HepG2 (cell line): ENCODE measurements at regions not wholly inside any gene's neighbourhood (a gene's known extent, or its start where the extent isn't known, plus 50 kb on each side); places are given as distances from the start of the nearest gene placed in this dataset.
"Not testable (repeated sequence)": the region's sequence is repeated elsewhere in the genome, so short reads cannot be mapped to it uniquely, and the experiment has no call there.

Experiments used
- DMAP1 ChIP-seq: IDR thresholded peaks from 2 replicates; pipeline ENCODE4 v1.6.1; 2016
- EZH2 ChIP-seq: conservative IDR thresholded peaks from 2 replicates; pipeline ENCODE4 v1.6.1; 2012; ENCODE audit warnings: mild to moderate bottlenecking, low read depth, low read length, moderate library complexity
- KMT2A ChIP-seq: sonication (generic); formaldehyde crosslinking; IDR thresholded peaks from 2 replicates; pipeline ENCODE4 v1.4.0; 2020; ENCODE audit warnings: missing genetic modification reagents
- MEIS2 ChIP-seq: sonication (generic); formaldehyde crosslinking; IDR thresholded peaks from 2 replicates; pipeline ENCODE4 v1.9.0; 2021; ENCODE audit warnings: mild to moderate bottlenecking, missing genetic modification reagents
- NR2C2 ChIP-seq: sonication (generic); formaldehyde crosslinking; IDR thresholded peaks from 2 replicates; pipeline ENCODE4 v1.4.0; 2020; ENCODE audit warnings: missing genetic modification reagents, mild to moderate bottlenecking, moderate library complexity, borderline replicate concordance
- POLR2AphosphoS5 ChIP-seq: IDR thresholded peaks from 2 replicates; pipeline ENCODE4 v1.6.1; 2012; ENCODE audit warnings: low read depth, low read length
- SOX6 ChIP-seq, 2 experiments: fragments of 450-650 bp in 1 of 2; sonication (generic) in 1 of 2; formaldehyde crosslinking in 1 of 2; IDR thresholded peaks; 2 replicates each; pipeline versions ENCODE4 v1.4.0 to v1.6.1; 2017 to 2020; ENCODE audit warnings: antibody characterized with exemption in 1 of 2, mild to moderate bottlenecking in 1 of 2, missing genetic modification reagents in 1 of 2
- ZNF570 ChIP-seq: sonication (generic); formaldehyde crosslinking; IDR thresholded peaks from 2 replicates; pipeline ENCODE4 v1.4.0; 2020; ENCODE audit warnings: mild to moderate bottlenecking, missing genetic modification reagents, borderline replicate concordance
- ZNF841 ChIP-seq: sonication (generic); formaldehyde crosslinking; IDR thresholded peaks from 2 replicates; pipeline ENCODE4 v1.8.1; 2023; ENCODE audit warnings: missing genetic modification reagents, borderline replicate concordance
- ZZZ3 ChIP-seq: sonication (generic); formaldehyde crosslinking; IDR thresholded peaks from 2 replicates; pipeline ENCODE4 v1.4.0; 2020; ENCODE audit warnings: missing genetic modification reagents, mild to moderate bottlenecking, borderline replicate concordance
- TF ChIP-seq, protein P1 (sequence below): sonication (generic); formaldehyde crosslinking; IDR thresholded peaks from 2 replicates; pipeline ENCODE4 v1.8.0; 2022; ENCODE audit warnings: mild to moderate bottlenecking, missing genetic modification reagents, moderate library complexity
- TF ChIP-seq, protein P2 (sequence below): sonication (generic); formaldehyde crosslinking; IDR thresholded peaks from 2 replicates; pipeline ENCODE4 v1.5.0; 2020; ENCODE audit warnings: mild to moderate bottlenecking, missing genetic modification reagents, moderate library complexity
- TF ChIP-seq, protein P3 (sequence below): sonication (generic); formaldehyde crosslinking; IDR thresholded peaks from 2 replicates; pipeline ENCODE4 v1.4.0; 2020; ENCODE audit warnings: missing genetic modification reagents

DNA sequence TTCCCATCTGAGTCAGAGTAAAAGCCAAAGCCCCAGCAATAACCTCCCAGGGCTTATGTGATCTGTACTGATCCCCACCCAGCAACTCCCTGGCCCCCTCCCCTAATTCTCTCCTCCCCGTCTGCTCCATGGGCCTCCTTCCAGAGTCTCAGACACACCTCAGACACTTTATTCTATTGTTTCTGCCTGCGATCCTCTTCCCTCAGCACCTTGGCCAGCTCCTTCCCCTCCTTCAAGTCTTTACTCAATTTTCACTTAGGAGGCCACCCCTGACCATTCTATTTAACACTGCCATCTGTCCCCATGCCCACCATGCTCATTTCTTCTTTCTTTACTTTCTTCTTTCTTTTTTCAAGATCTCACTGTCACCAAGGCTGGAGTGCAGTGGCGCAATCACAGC lies 81.0 kb upstream of the COBL start:
- TF ChIP-seq SOX6 (IDR thresholded peaks at IDR 0.05); SOX6 (CRISPR knock-in tag; IDR thresholded peaks at IDR 0.05); KMT2A (CRISPR knock-in tag); ZNF841 (CRISPR knock-in tag); EZH2; ZNF570; POLR2AphosphoS5; MEIS2 (CRISPR knock-in tag); ZZZ3 (CRISPR knock-in tag); DMAP1 (CRISPR knock-in tag); NR2C2 (CRISPR knock-in tag): not testable (repeated sequence)
- TF ChIP-seq, protein P1, sequence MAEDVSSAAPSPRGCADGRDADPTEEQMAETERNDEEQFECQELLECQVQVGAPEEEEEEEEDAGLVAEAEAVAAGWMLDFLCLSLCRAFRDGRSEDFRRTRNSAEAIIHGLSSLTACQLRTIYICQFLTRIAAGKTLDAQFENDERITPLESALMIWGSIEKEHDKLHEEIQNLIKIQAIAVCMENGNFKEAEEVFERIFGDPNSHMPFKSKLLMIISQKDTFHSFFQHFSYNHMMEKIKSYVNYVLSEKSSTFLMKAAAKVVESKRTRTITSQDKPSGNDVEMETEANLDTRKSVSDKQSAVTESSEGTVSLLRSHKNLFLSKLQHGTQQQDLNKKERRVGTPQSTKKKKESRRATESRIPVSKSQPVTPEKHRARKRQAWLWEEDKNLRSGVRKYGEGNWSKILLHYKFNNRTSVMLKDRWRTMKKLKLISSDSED (CRISPR knock-in tag) = not testable (repeated sequence)
- TF ChIP-seq, protein P2, sequence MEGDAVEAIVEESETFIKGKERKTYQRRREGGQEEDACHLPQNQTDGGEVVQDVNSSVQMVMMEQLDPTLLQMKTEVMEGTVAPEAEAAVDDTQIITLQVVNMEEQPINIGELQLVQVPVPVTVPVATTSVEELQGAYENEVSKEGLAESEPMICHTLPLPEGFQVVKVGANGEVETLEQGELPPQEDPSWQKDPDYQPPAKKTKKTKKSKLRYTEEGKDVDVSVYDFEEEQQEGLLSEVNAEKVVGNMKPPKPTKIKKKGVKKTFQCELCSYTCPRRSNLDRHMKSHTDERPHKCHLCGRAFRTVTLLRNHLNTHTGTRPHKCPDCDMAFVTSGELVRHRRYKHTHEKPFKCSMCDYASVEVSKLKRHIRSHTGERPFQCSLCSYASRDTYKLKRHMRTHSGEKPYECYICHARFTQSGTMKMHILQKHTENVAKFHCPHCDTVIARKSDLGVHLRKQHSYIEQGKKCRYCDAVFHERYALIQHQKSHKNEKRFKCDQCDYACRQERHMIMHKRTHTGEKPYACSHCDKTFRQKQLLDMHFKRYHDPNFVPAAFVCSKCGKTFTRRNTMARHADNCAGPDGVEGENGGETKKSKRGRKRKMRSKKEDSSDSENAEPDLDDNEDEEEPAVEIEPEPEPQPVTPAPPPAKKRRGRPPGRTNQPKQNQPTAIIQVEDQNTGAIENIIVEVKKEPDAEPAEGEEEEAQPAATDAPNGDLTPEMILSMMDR (CRISPR knock-in tag) = not testable (repeated sequence)
- TF ChIP-seq, protein P3, sequence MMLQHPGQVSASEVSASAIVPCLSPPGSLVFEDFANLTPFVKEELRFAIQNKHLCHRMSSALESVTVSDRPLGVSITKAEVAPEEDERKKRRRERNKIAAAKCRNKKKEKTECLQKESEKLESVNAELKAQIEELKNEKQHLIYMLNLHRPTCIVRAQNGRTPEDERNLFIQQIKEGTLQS (CRISPR knock-in tag) = not testable (repeated sequence)
